ENCODE measurements at regions not wholly inside any gene's neighbourhood (a gene's known extent, or its start where the extent isn't known, plus 50 kb on each side); places are given as distances from the start of the nearest gene placed in this dataset.

DNA sequence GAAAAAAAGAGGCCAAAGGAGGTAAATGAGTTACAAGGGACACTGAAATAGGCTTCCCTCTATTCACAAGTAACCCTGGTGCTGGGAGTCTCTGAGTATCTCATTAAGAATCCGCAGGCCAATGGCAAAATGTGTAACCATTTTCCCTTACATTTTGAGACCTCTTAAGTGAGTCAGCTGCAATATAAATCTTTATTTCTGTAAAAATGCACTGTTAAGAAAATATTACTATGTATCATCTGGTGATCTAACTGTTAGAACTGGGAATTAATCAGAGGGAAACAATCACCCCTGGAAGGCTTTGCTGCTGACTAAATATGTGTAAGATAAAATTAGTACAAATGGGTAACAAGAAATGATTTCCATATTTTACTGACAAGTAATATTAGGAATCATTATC, 483.1 kb upstream of the CHST9 start:
- peaks cover 0 to 1% of the 10 kb centered on the region in 2 experiments; a peak in 1 of 5 replicates for H3K9me3 Mint-ChIP-seq
- no peaks in the 10 kb centered on the region for H3K23me2 ChIP-seq (ENCODE audit: insufficient read length, low read depth, low read length, poor library complexity, severe bottlenecking)

More for the DNA sequence above, 483.1 kb upstream of the CHST9 start:
- TF ChIP-seq, protein P1, sequence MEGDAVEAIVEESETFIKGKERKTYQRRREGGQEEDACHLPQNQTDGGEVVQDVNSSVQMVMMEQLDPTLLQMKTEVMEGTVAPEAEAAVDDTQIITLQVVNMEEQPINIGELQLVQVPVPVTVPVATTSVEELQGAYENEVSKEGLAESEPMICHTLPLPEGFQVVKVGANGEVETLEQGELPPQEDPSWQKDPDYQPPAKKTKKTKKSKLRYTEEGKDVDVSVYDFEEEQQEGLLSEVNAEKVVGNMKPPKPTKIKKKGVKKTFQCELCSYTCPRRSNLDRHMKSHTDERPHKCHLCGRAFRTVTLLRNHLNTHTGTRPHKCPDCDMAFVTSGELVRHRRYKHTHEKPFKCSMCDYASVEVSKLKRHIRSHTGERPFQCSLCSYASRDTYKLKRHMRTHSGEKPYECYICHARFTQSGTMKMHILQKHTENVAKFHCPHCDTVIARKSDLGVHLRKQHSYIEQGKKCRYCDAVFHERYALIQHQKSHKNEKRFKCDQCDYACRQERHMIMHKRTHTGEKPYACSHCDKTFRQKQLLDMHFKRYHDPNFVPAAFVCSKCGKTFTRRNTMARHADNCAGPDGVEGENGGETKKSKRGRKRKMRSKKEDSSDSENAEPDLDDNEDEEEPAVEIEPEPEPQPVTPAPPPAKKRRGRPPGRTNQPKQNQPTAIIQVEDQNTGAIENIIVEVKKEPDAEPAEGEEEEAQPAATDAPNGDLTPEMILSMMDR (conservative IDR thresholded peaks at IDR 0.05): no peak
- Histone ChIP-seq H2BK120ac (ENCODE audit: low read depth, low read length, poor library complexity, severe bottlenecking) (no peak overlapping the region), H3K4me1 (ENCODE audit: insufficient read depth, low read length) (no peaks in the 10 kb centered on the region; the same call in 1 of the 2 replicates), H3K4me2 (ENCODE audit: insufficient read depth, insufficient read length, low read length) (no peak overlapping the region), H3K79me2 (ENCODE audit: insufficient read depth, low read length) (no peaks in the 10 kb centered on the region), H4K5ac (ENCODE audit: insufficient read length, low read depth, low read length) (no peak overlapping the region), H3K23ac (ENCODE audit: insufficient read length, low read depth, low read length) (no peak overlapping the region), H2BK5ac (ENCODE audit: insufficient read length, low read length) (no peak overlapping the region), H3K27ac (ENCODE audit: insufficient read length, low read depth, low read length) (no peak overlapping the region), H3K18ac (ENCODE audit: insufficient read length, low read depth, low read length) (no peak overlapping the region), H3K27me3 (ENCODE audit: insufficient read depth, low read length) (no peaks in the 10 kb centered on the region), H3K14ac (ENCODE audit: insufficient read depth, low read length) (no peak overlapping the region), H3K9me3 (ENCODE audit: control insufficient read depth, low read depth, low read length) (no peaks in the 10 kb centered on the region), H2BK20ac (ENCODE audit: low read depth, low read length, poor library complexity, severe bottlenecking) (no peak overlapping the region), H3K56ac (ENCODE audit: insufficient read length, low read depth, low read length) (no peak overlapping the region), H2AFZ (ENCODE audit: low read length) (no peak overlapping the region), H2AK5ac (ENCODE audit: insufficient read length, low read length) (no peak overlapping the region), H2BK15ac (ENCODE audit: low read depth, low read length) (no peak overlapping the region), H3K9ac (ENCODE audit: extremely low read depth, insufficient read length, low read length) (no peak overlapping the region), H4K91ac (ENCODE audit: insufficient read length, low read depth, low read length) (no peak overlapping the region), H4K8ac (replicated peaks; ENCODE audit: insufficient read length, low read depth, low read length) (no peak overlapping the region), H4K20me1 (ENCODE audit: control insufficient read depth, insufficient read depth, insufficient read length) (no peaks in the 10 kb centered on the region), H3T11ph (ENCODE audit: low read length) (no peak overlapping the region), H2BK12ac (ENCODE audit: insufficient read length, low read depth, low read length) (no peak overlapping the region), H3K4ac (ENCODE audit: low read depth, low read length) (no peak overlapping the region), H3K79me1 (ENCODE audit: insufficient read depth, low read depth, low read length, poor library complexity, severe bottlenecking) (no peaks in the 10 kb centered on the region)
- no CpG with 5 or more reads among the region's 1 CpG for WGBS (ENCODE audit: extremely low coverage, insufficient read length, low lambda C conversion rate)
- peaks cover 23 to 28% of the 10 kb centered on the region in 2 experiments for H3K4me1 Mint-ChIP-seq
- no peak for DNase-seq
- no peaks in the 10 kb centered on the region for H3K27me3 Mint-ChIP-seq (ENCODE audit: low read depth)
- no peak overlapping the region for H3K27ac Mint-ChIP-seq
- H3K36me3 Mint-ChIP-seq (ENCODE audit: insufficient read depth in 1 of 3, low read depth in 3 of 3): peaks cover 0 to 2% (median 2%) of the 10 kb centered on the region in 3 experiments; a peak in 3 of 7 replicates
- H3K4me3 Mint-ChIP-seq: no peak overlapping the region
